ENCODE measurements at regions not wholly inside any gene's neighbourhood (a gene's known extent, or its start where the extent isn't known, plus 50 kb on each side); places are given as distances from the start of the nearest gene placed in this dataset.
A peak's percentile ranks its signal among the peaks of the same experiment; 100 is the strongest.

DNA sequence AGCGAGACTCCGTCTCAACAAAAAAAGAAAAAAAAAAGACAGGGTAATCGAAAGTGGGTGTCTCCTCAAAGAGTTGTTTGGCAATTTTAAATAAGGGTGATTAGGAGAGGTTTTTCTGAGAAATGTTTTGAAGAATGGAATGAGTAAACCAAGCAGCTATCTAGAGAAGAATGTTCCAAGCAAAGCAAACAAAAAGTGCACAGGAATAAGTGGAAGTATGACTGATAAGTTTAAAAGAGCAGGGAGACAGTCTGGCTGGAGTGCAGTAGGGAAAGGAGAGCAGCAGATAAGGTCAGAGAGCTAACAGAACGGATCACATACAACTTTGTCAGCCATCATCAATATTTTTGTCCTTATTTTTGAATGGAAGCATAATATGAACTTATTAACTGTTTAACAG, 853.5 kb downstream of the TUSC7 start:
- intact Hi-C loops (cut with micrococcal nuclease): no loop called here
- no peak overlapping the region for H3K4me3 ChIP-seq (ENCODE audit: low read length)
- H3K4me1 ChIP-seq (ENCODE audit: control insufficient read depth in 2 of 2, insufficient read depth in 2 of 2, low read length in 2 of 2): no peaks in the 10 kb centered on the region
- no peaks in the 10 kb centered on the region for H3K9me3 ChIP-seq (ENCODE audit: control insufficient read depth in 2 of 3, low read length in 3 of 3)
- H3K27ac ChIP-seq (ENCODE audit: low read depth, low read length): no peak overlapping the region
- DNase-seq (no peak), ATAC-seq (no peak)
- peaks cover 0 to 18% (median 6%) of the 10 kb centered on the region in 11 donors for H3K9me3 Mint-ChIP-seq
- no peaks in the 10 kb centered on the region for H3K4me1 Mint-ChIP-seq
- H3K4me3 Mint-ChIP-seq: no peak overlapping the region
- ChIA-PET POLR2A (no interaction called here), CTCF (no interaction called here)
- H3K27ac Mint-ChIP-seq: no peak overlapping the region
- no peaks in the 10 kb centered on the region for H3K36me3 ChIP-seq (ENCODE audit: control insufficient read depth in 2 of 3, insufficient read depth in 3 of 3, low read length in 3 of 3)
- no peaks in the 10 kb centered on the region for H3K27me3 ChIP-seq (ENCODE audit: control insufficient read depth in 2 of 2, insufficient read depth in 2 of 2, low read length in 2 of 2)
- H3K36me3 Mint-ChIP-seq: no peaks in the 10 kb centered on the region
- H3K27me3 Mint-ChIP-seq: no peaks in the 10 kb centered on the region

- Mint-ChIP-seq H3K36me3 (no peaks in the 10 kb centered on the region), H3K4me1 (no peaks in the 10 kb centered on the region), H3K9me3 (peaks cover 0 to 11% (median 0%) of the 10 kb centered on the region in 11 donors), H3K27ac (no peak overlapping the region), H3K4me3 (no peak overlapping the region), H3K27me3 (no peaks in the 10 kb centered on the region)
- Histone ChIP-seq H3K9me3 (ENCODE audit: control insufficient read depth in 2 of 3, low read length in 3 of 3) (no peaks in the 10 kb centered on the region), H3K4me1 (ENCODE audit: control insufficient read depth in 2 of 2, insufficient read depth in 2 of 2, low read length in 2 of 2) (no peaks in the 10 kb centered on the region), H3K36me3 (ENCODE audit: control insufficient read depth in 2 of 3, insufficient read depth in 3 of 3, low read length in 3 of 3) (no peaks in the 10 kb centered on the region), H3K27me3 (ENCODE audit: control insufficient read depth in 2 of 2, insufficient read depth in 2 of 2, low read length in 2 of 2) (no peaks in the 10 kb centered on the region), H3K4me3 (ENCODE audit: low read length) (no peak overlapping the region), H3K27ac (ENCODE audit: low read depth, low read length) (no peak overlapping the region)
- ATAC-seq: no peak
- DNase-seq: no peak
- CTCF ChIA-PET: no interaction called here
- POLR2A ChIA-PET: no interaction called here
- intact Hi-C loops (cut with micrococcal nuclease): no loop called here
These were observed 856.2 kb downstream of the TUSC7 start for GRCh38 chr3:117565777-117566176.

GRCh38 chr3:117566926-117567325, 857.3 kb downstream of the TUSC7 start:
- CTCF ChIA-PET: no interaction called here
- H3K36me3 Mint-ChIP-seq: no peaks in the 10 kb centered on the region

DNA sequence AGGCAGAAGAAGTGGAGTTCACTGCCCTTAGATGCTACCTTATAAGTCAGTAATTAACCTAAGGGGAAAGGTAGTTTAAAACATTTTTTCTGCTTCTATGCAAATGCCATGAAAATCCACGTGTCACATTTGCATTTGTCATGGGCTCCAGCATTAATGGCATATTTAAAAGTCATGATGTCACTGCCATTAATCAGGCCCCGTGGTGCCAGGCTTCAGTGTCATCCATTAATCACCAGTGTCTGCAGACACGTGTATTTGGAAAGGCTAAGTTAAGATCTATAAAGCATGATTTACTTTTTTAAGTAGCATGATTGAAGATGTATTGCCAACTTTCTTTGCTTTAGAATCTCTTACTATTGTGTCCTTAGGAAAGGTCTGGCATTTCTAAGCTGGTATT, 857.8 kb downstream of the TUSC7 start:
- Histone ChIP-seq H3K4me1 (ENCODE audit: control insufficient read depth in 2 of 2, insufficient read depth in 2 of 2, low read length in 2 of 2) (no peaks in the 10 kb centered on the region), H3K27ac (ENCODE audit: low read depth, low read length) (no peak overlapping the region), H3K27me3 (ENCODE audit: control insufficient read depth in 2 of 2, insufficient read depth in 2 of 2, low read length in 2 of 2) (no peaks in the 10 kb centered on the region), H3K4me3 (ENCODE audit: low read length) (no peak overlapping the region), H3K9me3 (ENCODE audit: control insufficient read depth in 2 of 3, low read length in 3 of 3) (no peaks in the 10 kb centered on the region), H3K36me3 (ENCODE audit: control insufficient read depth in 2 of 3, insufficient read depth in 3 of 3, low read length in 3 of 3) (no peaks in the 10 kb centered on the region)
- DNase-seq (no peak), ATAC-seq (no peak)
- Mint-ChIP-seq H3K27me3 (no peaks in the 10 kb centered on the region), H3K27ac (no peak overlapping the region), H3K4me1 (no peaks in the 10 kb centered on the region), H3K36me3 (no peaks in the 10 kb centered on the region), H3K4me3 (no peak overlapping the region), H3K9me3 (peaks cover 0 to 11% (median 0%) of the 10 kb centered on the region in 11 donors)
- intact Hi-C loops (cut with micrococcal nuclease): no loop called here
- ChIA-PET CTCF (no interaction called here), POLR2A (no interaction called here)

More at GRCh38 chr3:117566926-117567325, 857.3 kb downstream of the TUSC7 start:
- H3K4me1 ChIP-seq (ENCODE audit: control insufficient read depth in 2 of 2, insufficient read depth in 2 of 2, low read length in 2 of 2): no peaks in the 10 kb centered on the region
- H3K4me3 ChIP-seq (ENCODE audit: low read length): no peak overlapping the region
- no peak for DNase-seq
- no peak overlapping the region for H3K27ac ChIP-seq (ENCODE audit: low read depth, low read length)
- intact Hi-C loops (cut with micrococcal nuclease): no loop called here
- no peaks in the 10 kb centered on the region for H3K27me3 Mint-ChIP-seq
- POLR2A ChIA-PET: no interaction called here
- no peaks in the 10 kb centered on the region for H3K36me3 ChIP-seq (ENCODE audit: control insufficient read depth in 2 of 3, insufficient read depth in 3 of 3, low read length in 3 of 3)
- no peaks in the 10 kb centered on the region for H3K4me1 Mint-ChIP-seq
- H3K27me3 ChIP-seq (ENCODE audit: control insufficient read depth in 2 of 2, insufficient read depth in 2 of 2, low read length in 2 of 2): no peaks in the 10 kb centered on the region
- peaks cover 0 to 11% (median 0%) of the 10 kb centered on the region in 11 donors for H3K9me3 Mint-ChIP-seq
- no peak overlapping the region for H3K27ac Mint-ChIP-seq
- no peak overlapping the region for H3K4me3 Mint-ChIP-seq
- ATAC-seq: peak; percentile 42
- no peaks in the 10 kb centered on the region for H3K9me3 ChIP-seq (ENCODE audit: control insufficient read depth in 2 of 3, low read length in 3 of 3)

DNA sequence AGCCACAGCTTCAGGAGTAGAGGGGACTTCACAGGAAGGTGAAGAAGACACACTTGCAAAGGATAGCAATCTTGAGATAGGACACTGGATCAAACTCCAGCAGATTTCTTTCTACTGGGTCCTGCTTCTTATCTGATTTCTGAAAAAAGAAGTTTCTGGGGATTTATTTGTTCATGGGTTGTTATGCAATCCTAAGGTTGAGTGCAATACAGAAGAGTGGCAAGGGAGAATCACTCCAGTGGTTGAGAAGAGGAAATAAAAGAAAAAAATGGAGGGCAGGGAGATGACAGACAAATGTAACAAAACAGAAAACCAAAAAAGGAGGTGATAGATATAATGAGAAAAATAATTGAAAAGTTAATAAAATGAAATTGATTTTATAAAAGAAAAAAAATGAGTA, 858.3 kb downstream of the TUSC7 start:
- ATAC-seq (no peak), DNase-seq (no peak)
- Mint-ChIP-seq H3K9me3 (peaks cover 0 to 11% (median 0%) of the 10 kb centered on the region in 11 donors), H3K4me3 (no peak overlapping the region), H3K27me3 (no peaks in the 10 kb centered on the region), H3K27ac (no peak overlapping the region), H3K36me3 (no peaks in the 10 kb centered on the region), H3K4me1 (no peaks in the 10 kb centered on the region)
- intact Hi-C loops (cut with micrococcal nuclease): no loop called here
- Histone ChIP-seq H3K4me3 (ENCODE audit: low read length) (no peak overlapping the region), H3K27me3 (ENCODE audit: control insufficient read depth in 2 of 2, insufficient read depth in 2 of 2, low read length in 2 of 2) (no peaks in the 10 kb centered on the region), H3K27ac (ENCODE audit: low read depth, low read length) (no peak overlapping the region), H3K4me1 (ENCODE audit: control insufficient read depth in 2 of 2, insufficient read depth in 2 of 2, low read length in 2 of 2) (no peaks in the 10 kb centered on the region), H3K36me3 (ENCODE audit: control insufficient read depth in 2 of 3, insufficient read depth in 3 of 3, low read length in 3 of 3) (no peaks in the 10 kb centered on the region), H3K9me3 (ENCODE audit: control insufficient read depth in 2 of 3, low read length in 3 of 3) (no peaks in the 10 kb centered on the region)
- ChIA-PET CTCF (no interaction called here), POLR2A (no interaction called here)

DNA sequence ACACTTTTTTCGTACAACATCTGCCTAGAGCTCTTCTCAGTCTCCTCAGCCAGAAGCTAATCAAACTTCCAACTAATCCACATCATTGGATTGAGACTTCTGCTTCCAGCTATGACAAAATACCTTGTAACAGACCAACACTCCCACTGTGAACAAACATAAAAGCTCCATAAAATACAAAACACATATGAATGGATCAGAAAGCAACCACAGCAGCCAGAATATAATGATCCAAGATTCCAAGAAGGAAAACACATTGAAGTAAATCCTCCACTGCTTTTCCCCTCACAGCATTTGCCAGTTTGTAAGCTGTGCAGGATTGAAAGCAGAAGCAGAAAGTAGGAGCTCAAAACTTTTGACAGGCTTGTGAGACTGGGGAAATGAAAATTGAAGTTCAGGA, 863.2 kb downstream of the TUSC7 start:
- Mint-ChIP-seq H3K4me3 (no peak overlapping the region), H3K4me1 (no peaks in the 10 kb centered on the region), H3K27ac (no peak overlapping the region), H3K9me3 (peaks cover 0 to 17% (median 1%) of the 10 kb centered on the region in 11 donors), H3K36me3 (no peaks in the 10 kb centered on the region), H3K27me3 (no peaks in the 10 kb centered on the region)
- no peaks in the 10 kb centered on the region for H3K9me3 ChIP-seq (ENCODE audit: control insufficient read depth in 2 of 3, low read length in 3 of 3)
- H3K36me3 ChIP-seq (ENCODE audit: control insufficient read depth in 2 of 3, insufficient read depth in 3 of 3, low read length in 3 of 3): no peaks in the 10 kb centered on the region
- POLR2A ChIA-PET: no interaction called here
- no peaks in the 10 kb centered on the region for H3K4me1 ChIP-seq (ENCODE audit: control insufficient read depth in 2 of 2, insufficient read depth in 2 of 2, low read length in 2 of 2)
- H3K4me3 ChIP-seq (ENCODE audit: low read length): no peak overlapping the region
- intact Hi-C loops (cut with micrococcal nuclease): no loop called here
- no peak overlapping the region for H3K27ac ChIP-seq (ENCODE audit: low read depth, low read length)
- H3K27me3 ChIP-seq (ENCODE audit: control insufficient read depth in 2 of 2, insufficient read depth in 2 of 2, low read length in 2 of 2): no peaks in the 10 kb centered on the region
- ATAC-seq (no peak), DNase-seq (no peak)
- CTCF ChIA-PET: no interaction called here

DNA sequence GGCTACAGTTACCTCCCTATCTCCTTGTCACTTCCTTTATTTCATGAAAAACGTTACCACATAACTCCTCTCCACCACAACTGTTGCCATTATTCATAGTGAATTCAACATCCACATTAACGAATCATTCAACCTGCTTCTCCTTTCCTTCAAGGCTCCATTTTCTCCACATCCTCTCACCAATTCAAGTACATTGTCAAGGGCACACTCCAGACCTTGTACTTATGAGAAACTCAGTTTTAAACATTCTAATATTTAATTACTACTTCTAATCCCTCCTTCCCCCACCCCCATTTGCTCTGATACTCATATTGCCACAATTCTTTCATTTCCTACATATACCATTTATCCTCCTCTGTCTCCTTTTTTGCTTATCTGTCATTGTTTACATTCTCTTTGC, 871.2 kb downstream of the TUSC7 start:
- H3K27me3 ChIP-seq (ENCODE audit: control insufficient read depth in 2 of 2, insufficient read depth in 2 of 2, low read length in 2 of 2): no peaks in the 10 kb centered on the region
- H3K4me1 ChIP-seq (ENCODE audit: control insufficient read depth in 2 of 2, insufficient read depth in 2 of 2, low read length in 2 of 2): no peaks in the 10 kb centered on the region
- DNase-seq: no peak
- H3K36me3 ChIP-seq (ENCODE audit: control insufficient read depth in 2 of 3, insufficient read depth in 3 of 3, low read length in 3 of 3): no peaks in the 10 kb centered on the region
- H3K4me3 ChIP-seq (ENCODE audit: low read length): no peak overlapping the region
- Mint-ChIP-seq H3K4me3 (no peak overlapping the region), H3K27me3 (no peaks in the 10 kb centered on the region), H3K4me1 (no peaks in the 10 kb centered on the region), H3K9me3 (peaks cover 0 to 11% (median 2%) of the 10 kb centered on the region in 11 donors), H3K36me3 (no peaks in the 10 kb centered on the region), H3K27ac (no peak overlapping the region)
- ChIA-PET POLR2A (no interaction called here), CTCF (no interaction called here)
- no peaks in the 10 kb centered on the region for H3K9me3 ChIP-seq (ENCODE audit: control insufficient read depth in 2 of 3, low read length in 3 of 3)
- intact Hi-C loops (cut with micrococcal nuclease): no loop called here
- H3K27ac ChIP-seq (ENCODE audit: low read depth, low read length): no peak overlapping the region
- ATAC-seq: no peak

Data from naive thymus-derived CD4-positive, alpha-beta T cell (primary cell).